Globus pallidus (tissue), 1 donor: ENCODE measurements at regions not wholly inside any gene's neighbourhood (a gene's known extent, or its start where the extent isn't known, plus 50 kb on each side); places are given as distances from the start of the nearest gene placed in this dataset.

Experiments used
- DNase-seq: peaks from one replicate; pipeline ENCODE4 v3.0.0-alpha.2; 2015; ENCODE audit warnings: low spot score

- DNase-seq: no peak
These were observed 422.6 kb downstream of the BRINP1 start for GRCh38 chr9:118946669-118947068.

GRCh38 chr9:118954857-118955256 is 414.4 kb downstream of the BRINP1 start:
- DNase-seq: no peak

- DNase-seq: no peak
These were observed 411.6 kb downstream of the BRINP1 start for GRCh38 chr9:118957585-118957984.

GRCh38 chr9:118959366-118959765 is 409.9 kb downstream of the BRINP1 start:
- no peak for DNase-seq

GRCh38 chr9:118961857-118962256 is 407.4 kb downstream of the BRINP1 start:
- DNase-seq: no peak

- DNase-seq: no peak
These were observed 406.8 kb downstream of the BRINP1 start for GRCh38 chr9:118962426-118962825.

GRCh38 chr9:118963674-118964073 is 405.6 kb downstream of the BRINP1 start:
- no peak for DNase-seq

- no peak for DNase-seq
These were observed 401.3 kb downstream of the BRINP1 start for GRCh38 chr9:118967901-118968300.

GRCh38 chr9:118975736-118976135 is 393.5 kb downstream of the BRINP1 start:
- no peak for DNase-seq

GRCh38 chr9:118976160-118976559 is 393.1 kb downstream of the BRINP1 start:
- DNase-seq: no peak

- no peak for DNase-seq
These were observed 384.6 kb downstream of the BRINP1 start for GRCh38 chr9:118984607-118985006.

GRCh38 chr9:118985851-118986250 is 383.4 kb downstream of the BRINP1 start:
- no peak for DNase-seq

- no peak for DNase-seq
These were observed 382.1 kb downstream of the BRINP1 start for GRCh38 chr9:118987167-118987566.

GRCh38 chr9:118990949-118991348 is 378.3 kb downstream of the BRINP1 start:
- no peak for DNase-seq

GRCh38 chr9:118991366-118992285 is 377.6 kb downstream of the BRINP1 start:
- no peak for DNase-seq

GRCh38 chr9:118992813-118993794 is 376.1 kb downstream of the BRINP1 start:
- DNase-seq: no peak

GRCh38 chr9:118993965-118994364 is 375.3 kb downstream of the BRINP1 start:
- DNase-seq: no peak

GRCh38 chr9:119002491-119002890 is 366.7 kb downstream of the BRINP1 start:
- no peak for DNase-seq

- DNase-seq: no peak
These were observed 366.0 kb downstream of the BRINP1 start for GRCh38 chr9:119003201-119003611.

- DNase-seq: no peak
These were observed 365.2 kb downstream of the BRINP1 start for GRCh38 chr9:119003882-119004617.

- DNase-seq: no peak
These were observed 364.6 kb downstream of the BRINP1 start for GRCh38 chr9:119004618-119004990.

- no peak for DNase-seq
These were observed 364.1 kb downstream of the BRINP1 start for GRCh38 chr9:119005162-119005561.
